Omental fat pad (tissue), 3 donors: ENCODE measurements at regions not wholly inside any gene's neighbourhood (a gene's known extent, or its start where the extent isn't known, plus 50 kb on each side); places are given as distances from the start of the nearest gene placed in this dataset. TPM values are rescaled to one million over a fixed set of nuclear protein-coding genes. Genes with fewer than 3 reads are reported as not detected.

Source experiments
- ATAC-seq: fragments of 150-250 bp; one replicate; pipeline ENCODE4 v1.9.1; 2016; ENCODE audit warnings: mild to moderate bottlenecking, moderate library complexity; ENCODE audit not compliant: low FRiP score
- DNase-seq: peaks from one replicate; pipeline ENCODE4 v3.0.0-alpha.2; 2019; ENCODE audit warnings: low spot score
- CTCF ChIP-seq, 3 donors: fragments of 450-650 bp; IDR thresholded peaks; one replicate each; pipeline ENCODE4 v1.5.1; 2016 to 2017; ENCODE audit warnings: antibody characterized with exemption in 3 of 3, mild to moderate bottlenecking in 3 of 3, moderate library complexity in 2 of 3
- small RNA-seq: library from RNA; depleted of rRNA; stranded (forward); fragments of <200 nt; gene quantifications from one replicate; pipeline ENCODE3, GENCODE V24; 2016

GRCh38 chr14:28707814-28708213 lies 58.8 kb upstream of the FOXG1 start:
- no peak for ATAC-seq
- no peak for TF ChIP-seq CTCF (IDR thresholded peaks at IDR 0.05)

GRCh38 chr14:28709571-28710305 lies 56.8 kb upstream of the FOXG1 start:
- TF ChIP-seq CTCF (IDR thresholded peaks at IDR 0.05), result no peak
- no peak for DNase-seq
- no peak for ATAC-seq

More at GRCh38 chr14:28707814-28708213, 58.8 kb upstream of the FOXG1 start:
- DNase-seq, result no peak

Small RNAs in the stretch of these regions (small RNA-seq; reads per million reads assigned to genes)
- gene EIF4A1P12 (not detected), gene MIR3171 (not detected), gene MIR4307 (not detected)
